EH (cell line): ENCODE measurements at regions not wholly inside any gene's neighbourhood (a gene's known extent, or its start where the extent isn't known, plus 50 kb on each side); places are given as distances from the start of the nearest gene placed in this dataset.
"Not testable (repeated sequence)": the region's sequence is repeated elsewhere in the genome, so short reads cannot be mapped to it uniquely, and the experiment has no call there.

Experiments used
- DNase-seq: peaks from one replicate; pipeline ENCODE4 v3.0.0-alpha.2; 2015; ENCODE audit warnings: low read depth

GRCh38 chr1:100597061-100597741, 59.3 kb downstream of the GPR88 start:
- DNase-seq: peak; percentile 96

DNA sequence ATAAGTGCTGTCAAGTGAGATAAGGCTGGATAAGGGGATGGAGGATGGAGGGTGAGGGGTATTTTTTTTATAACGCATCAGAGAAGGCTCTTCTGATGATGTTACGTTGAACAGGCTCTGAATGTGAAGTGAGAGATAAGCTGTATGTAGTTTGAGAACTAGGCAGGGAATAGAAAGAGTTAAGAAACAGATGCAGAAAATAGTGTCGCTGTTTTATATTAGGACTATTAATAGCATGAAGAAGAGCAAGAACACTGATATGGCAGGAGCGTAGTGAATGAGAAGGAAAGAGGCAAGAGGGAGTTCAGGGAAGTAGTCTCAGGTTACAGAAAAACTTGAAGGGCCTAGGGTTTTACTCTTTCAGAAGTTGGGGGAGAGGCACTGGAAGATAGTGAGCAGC, 59.8 kb downstream of the GPR88 start:
- DNase-seq: peak; percentile 43

GRCh38 chr1:100600377-100600776, 62.4 kb downstream of the GPR88 start:
- not testable (repeated sequence) for DNase-seq

GRCh38 chr1:100602028-100602427, 64.1 kb downstream of the GPR88 start:
- not testable (repeated sequence) for DNase-seq

DNA sequence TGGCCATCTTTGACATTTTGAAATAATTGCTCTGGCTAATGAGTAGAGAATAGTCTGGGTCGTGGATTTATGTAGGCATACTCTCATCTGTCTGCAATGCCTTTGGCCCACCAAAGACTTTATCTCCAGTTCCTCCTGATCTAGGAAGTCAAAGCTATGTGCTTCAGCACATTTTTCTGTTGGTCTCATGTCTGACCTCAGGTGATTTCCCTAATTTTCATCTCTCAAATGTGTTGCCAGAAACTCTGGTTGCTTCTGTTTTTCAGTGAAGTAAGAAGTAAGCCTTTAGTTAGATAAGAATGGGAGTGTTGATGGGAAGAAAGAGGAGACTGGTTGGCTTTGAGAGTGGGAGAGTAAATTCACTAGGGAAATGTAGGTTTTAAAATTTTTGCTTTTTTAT, 66.4 kb downstream of the GPR88 start:
- DNase-seq: no peak

DNA sequence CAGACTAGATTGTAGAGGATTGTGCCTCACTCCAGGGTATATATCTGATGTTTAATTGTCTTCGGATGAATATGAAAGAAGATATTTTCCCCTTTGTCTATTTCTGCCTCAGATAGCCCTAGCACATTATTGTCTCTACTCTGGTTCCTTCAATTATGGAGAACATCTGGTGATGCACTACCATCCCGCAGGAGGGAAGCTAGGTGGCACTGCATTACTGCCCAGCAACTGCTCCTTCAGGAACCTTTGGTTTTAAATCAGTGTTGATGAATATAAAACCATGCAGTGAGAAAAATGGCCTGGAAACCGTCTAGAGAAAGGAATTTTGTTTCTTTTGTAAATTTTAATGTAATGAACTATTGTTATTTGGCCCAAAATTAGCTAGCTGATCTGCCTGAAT, 68.5 kb downstream of the GPR88 start:
- peak; percentile 78 for DNase-seq

- peak; percentile 64 for DNase-seq
These were observed 69.8 kb downstream of the GPR88 start for GRCh38 chr1:100607628-100608240.

DNA sequence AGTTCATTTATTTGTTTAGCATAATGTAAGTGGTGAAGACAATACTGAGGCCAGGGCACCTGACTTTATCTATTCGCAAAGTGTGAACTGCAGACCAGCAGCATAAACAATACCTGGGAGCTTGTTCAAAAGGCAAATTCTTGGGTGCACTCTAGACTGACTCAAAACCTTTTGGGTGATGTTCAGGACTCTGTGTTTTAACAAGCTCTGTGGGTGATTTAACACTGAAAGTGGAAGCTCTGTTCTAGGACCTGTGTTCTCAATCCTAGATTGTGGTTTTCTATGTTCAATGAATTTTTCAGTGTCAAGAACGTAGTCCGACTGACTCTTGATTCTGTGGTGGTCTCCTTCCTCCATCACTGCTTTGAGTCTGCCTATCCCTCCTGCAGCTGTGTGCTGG, 71.9 kb downstream of the GPR88 start:
- no peak for DNase-seq

DNA sequence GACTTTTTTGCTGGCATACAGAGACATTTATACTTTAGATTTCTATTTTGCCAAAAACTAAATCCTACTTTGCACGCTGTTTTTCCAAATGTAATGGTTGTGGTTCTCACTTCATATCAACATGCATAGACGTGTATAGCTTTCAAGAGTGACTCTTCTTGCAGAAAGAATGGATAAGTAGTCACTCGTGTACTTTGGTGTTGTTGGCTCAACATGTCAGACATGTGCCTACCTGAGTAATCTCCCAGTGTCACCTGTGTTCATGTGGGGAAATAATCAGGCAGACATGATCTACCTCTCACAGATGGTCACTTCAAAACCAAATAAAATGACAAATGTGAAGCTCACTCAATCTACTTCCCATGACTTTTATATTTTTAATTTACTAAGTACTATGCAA, 73.1 kb downstream of the GPR88 start:
- DNase-seq: no peak

- peak; percentile 25 for DNase-seq
These were observed 74.6 kb downstream of the GPR88 start for GRCh38 chr1:100612540-100612939.

DNA sequence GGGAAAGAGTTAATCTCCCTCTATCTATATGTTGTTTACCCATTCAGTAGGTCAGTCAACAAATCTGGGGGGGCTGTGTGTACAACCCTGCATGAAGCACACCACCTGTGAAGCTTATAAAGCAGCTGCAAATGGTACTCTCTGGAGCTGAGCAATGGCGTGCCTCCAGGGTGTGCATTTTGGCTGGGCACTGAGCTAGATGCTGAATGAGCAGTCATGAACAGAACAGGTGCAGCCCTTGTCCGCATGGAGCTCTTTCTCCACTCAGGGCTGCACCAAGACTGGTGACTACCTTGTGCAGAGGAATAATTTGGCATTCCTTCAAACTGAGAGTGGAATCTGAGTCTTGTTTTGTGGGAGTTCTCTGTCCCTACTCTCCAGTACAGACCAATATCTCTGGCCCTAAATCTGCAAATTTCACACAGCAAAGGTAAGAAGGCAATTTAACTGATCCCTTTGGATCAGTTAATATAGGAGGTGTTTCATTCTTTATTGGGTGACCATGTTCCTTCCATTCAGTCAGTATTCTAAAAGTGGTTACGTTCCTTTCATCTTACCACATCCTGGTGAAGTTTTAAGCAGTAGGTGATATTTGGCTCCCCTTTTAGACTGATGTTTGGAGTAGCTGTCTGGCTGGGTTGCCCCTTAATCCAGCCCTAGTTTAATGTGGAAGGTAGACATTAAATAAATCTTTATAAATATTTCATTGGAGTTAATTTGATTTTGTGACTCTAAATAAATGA, 76.0 kb downstream of the GPR88 start:
- no peak for DNase-seq

- DNase-seq: no peak
These were observed 76.6 kb downstream of the GPR88 start for GRCh38 chr1:100614570-100614969.

DNA sequence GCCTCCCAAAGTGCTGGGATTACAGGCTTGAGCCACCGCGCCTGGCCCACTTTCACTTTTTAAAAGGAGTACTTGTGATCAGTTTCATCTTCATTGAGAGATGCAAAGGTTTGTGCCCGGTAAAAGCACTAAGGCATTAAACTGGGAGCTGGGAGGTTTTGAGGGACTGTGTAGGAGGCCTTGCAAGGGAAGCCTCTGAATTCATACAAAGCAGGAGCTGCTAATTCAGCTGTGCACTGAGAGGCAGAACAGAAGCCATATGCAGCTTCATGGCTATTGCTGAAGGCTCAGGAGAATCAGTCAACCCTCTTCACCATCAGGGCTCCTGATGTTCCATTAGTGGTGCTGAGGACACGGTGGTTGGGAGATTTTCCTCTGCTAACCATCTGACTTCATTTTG, 77.7 kb downstream of the GPR88 start:
- no peak for DNase-seq

DNA sequence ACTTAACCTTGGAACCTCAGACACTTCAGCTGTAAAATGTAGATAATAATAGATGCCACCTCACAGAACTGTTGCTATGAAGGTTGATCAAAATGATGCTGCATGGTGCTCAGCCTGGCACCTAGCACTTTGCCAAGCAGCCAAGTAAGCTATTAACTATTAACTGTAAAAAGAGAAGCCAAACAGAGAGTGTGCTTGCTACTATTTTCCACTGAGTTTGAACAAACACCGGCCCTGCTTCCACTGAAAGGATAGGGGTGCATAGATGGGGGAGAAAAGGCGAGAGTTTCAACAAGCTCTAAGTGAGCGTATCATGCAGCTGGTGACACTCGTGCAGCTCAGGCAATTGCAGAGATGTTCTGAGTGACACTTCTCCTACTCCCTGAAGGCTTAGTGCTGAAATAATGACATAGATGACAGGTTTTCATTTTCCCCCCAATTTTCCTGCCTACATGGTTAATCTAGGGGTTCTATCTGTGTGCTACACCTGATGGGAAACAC, 78.2 kb downstream of the GPR88 start:
- no peak for DNase-seq

- peak; percentile 99 for DNase-seq
These were observed 84.1 kb downstream of the GPR88 start for GRCh38 chr1:100622037-100622436.

DNA sequence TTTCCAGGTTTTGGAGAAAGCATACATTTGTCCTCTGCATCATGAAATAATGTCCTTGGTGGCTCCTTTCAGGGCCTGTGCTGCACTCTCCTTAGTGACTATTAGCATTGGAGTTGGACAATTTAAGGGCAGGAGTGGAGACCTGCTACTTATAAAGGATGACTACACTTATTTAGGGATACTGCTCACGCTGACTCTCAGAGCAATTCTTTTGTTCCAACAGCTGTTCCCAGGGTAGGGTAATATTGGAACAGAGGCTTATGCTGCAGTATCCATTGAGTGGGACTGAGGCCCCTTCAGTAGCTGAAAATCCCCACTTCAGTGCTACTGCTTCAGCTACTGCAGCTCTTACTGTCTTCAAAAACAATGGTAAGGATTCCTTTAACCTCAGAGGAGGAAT, 84.6 kb downstream of the GPR88 start:
- DNase-seq: no peak

DNA sequence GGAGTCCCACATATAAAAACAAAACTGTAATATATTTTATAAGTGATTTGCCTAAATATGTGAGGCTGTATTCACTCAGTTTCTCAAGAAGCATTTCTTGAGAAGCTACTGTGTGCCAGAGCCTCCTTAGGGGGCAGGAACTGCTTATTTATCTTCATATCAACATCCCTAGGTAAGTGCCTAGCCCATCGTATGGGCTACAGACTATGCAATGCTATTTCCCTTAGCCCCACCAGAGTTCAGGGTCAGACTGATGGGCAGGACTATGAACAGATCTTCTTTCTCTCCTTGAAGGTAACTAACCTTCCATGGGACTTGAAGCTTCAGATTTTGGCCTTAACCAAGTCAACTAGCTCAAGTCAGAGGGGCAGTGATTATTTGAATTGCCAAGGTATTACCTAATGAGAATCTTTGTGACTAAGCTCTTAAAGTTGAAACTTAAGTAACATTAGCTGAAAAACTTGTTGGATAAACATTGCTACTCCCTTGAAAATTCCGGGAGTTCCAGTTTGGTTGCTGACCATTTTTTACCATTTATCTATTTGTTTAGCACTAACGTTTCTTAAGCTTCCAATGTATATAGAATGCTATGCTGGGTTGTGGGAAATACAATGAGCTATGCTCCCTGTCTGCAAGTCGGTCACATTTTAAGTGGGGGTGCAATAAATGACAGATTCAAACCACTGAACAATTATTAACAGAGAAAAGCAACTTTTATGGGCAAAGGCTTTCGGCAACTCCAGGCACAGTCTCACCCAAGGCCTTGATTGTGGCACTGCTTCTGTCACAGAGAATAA, 85.2 kb downstream of the GPR88 start:
- DNase-seq: peak; percentile 94

- DNase-seq: peak; percentile 13
These were observed 87.1 kb downstream of the GPR88 start for GRCh38 chr1:100624886-100625610.

- DNase-seq: peak; percentile 45
These were observed 88.5 kb downstream of the GPR88 start for GRCh38 chr1:100626397-100626796.

GRCh38 chr1:100627054-100627716, 89.2 kb downstream of the GPR88 start:
- peak; percentile 91 for DNase-seq

- DNase-seq: peak; percentile 63
These were observed 90.0 kb downstream of the GPR88 start for GRCh38 chr1:100627936-100628335.
